Neutrophil (primary cell): ENCODE measurements at regions not wholly inside any gene's neighbourhood (a gene's known extent, or its start where the extent isn't known, plus 50 kb on each side); places are given as distances from the start of the nearest gene placed in this dataset.

Source experiments
- H3K27ac ChIP-seq: fragments of 200-600 bp; sonication (generic); 2 replicates; pipeline ENCODE4 v1.5.1; 2016; ENCODE audit warnings: mild to moderate bottlenecking, moderate library complexity
- H3K27me3 ChIP-seq: fragments of 200-600 bp; sonication (generic); 2 replicates; pipeline ENCODE4 v1.6.0; 2016; ENCODE audit warnings: mild to moderate bottlenecking
- H3K36me3 ChIP-seq: fragments of 200-600 bp; sonication (generic); 2 replicates; pipeline ENCODE4 v1.5.1; 2017
- H3K4me1 ChIP-seq, 2 experiments: fragments of 200-600 bp in 1 of 2; sonication (generic) in 1 of 2; 1 replicate in 1 of 2; 2 replicates in 1 of 2; pipeline versions ENCODE4 v1.5.1 to v1.6.1; 2013 to 2016; ENCODE audit warnings: low read depth in 1 of 2, low read length in 1 of 2, mild to moderate bottlenecking in 1 of 2, moderate library complexity in 1 of 2; ENCODE audit not compliant: control insufficient read depth in 1 of 2, insufficient read depth in 1 of 2
- H3K4me3 ChIP-seq, 2 experiments: fragments of 200-600 bp in 1 of 2; sonication (generic) in 1 of 2; 1 replicate in 1 of 2; 2 replicates in 1 of 2; pipeline ENCODE4 v1.5.1; 2013 to 2016; ENCODE audit warnings: low read depth in 1 of 2, low read length in 1 of 2, mild to moderate bottlenecking in 1 of 2, moderate library complexity in 1 of 2
- H3K9me3 ChIP-seq: fragments of 200-600 bp; sonication (generic); 2 replicates; pipeline ENCODE4 v1.5.1; 2016
- TF ChIP-seq, protein P1 (sequence below): fragments of 200-600 bp; sonication (generic); IDR thresholded peaks from 2 replicates; pipeline ENCODE4 v1.5.1; 2016; ENCODE audit warnings: antibody characterized with exemption

- H3K36me3 ChIP-seq: no peaks in the 10 kb centered on the region
- H3K27me3 ChIP-seq: no peaks in the 10 kb centered on the region
- no peaks in the 10 kb centered on the region for H3K4me1 ChIP-seq
- TF ChIP-seq, protein P1, sequence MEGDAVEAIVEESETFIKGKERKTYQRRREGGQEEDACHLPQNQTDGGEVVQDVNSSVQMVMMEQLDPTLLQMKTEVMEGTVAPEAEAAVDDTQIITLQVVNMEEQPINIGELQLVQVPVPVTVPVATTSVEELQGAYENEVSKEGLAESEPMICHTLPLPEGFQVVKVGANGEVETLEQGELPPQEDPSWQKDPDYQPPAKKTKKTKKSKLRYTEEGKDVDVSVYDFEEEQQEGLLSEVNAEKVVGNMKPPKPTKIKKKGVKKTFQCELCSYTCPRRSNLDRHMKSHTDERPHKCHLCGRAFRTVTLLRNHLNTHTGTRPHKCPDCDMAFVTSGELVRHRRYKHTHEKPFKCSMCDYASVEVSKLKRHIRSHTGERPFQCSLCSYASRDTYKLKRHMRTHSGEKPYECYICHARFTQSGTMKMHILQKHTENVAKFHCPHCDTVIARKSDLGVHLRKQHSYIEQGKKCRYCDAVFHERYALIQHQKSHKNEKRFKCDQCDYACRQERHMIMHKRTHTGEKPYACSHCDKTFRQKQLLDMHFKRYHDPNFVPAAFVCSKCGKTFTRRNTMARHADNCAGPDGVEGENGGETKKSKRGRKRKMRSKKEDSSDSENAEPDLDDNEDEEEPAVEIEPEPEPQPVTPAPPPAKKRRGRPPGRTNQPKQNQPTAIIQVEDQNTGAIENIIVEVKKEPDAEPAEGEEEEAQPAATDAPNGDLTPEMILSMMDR: no peak
- H3K4me3 ChIP-seq: no peak overlapping the region
- no peak overlapping the region for H3K27ac ChIP-seq
- no peaks in the 10 kb centered on the region for H3K9me3 ChIP-seq
These were observed 195.4 kb downstream of the KIF26A start for GRCh38 chr14:104333646-104334423.

DNA sequence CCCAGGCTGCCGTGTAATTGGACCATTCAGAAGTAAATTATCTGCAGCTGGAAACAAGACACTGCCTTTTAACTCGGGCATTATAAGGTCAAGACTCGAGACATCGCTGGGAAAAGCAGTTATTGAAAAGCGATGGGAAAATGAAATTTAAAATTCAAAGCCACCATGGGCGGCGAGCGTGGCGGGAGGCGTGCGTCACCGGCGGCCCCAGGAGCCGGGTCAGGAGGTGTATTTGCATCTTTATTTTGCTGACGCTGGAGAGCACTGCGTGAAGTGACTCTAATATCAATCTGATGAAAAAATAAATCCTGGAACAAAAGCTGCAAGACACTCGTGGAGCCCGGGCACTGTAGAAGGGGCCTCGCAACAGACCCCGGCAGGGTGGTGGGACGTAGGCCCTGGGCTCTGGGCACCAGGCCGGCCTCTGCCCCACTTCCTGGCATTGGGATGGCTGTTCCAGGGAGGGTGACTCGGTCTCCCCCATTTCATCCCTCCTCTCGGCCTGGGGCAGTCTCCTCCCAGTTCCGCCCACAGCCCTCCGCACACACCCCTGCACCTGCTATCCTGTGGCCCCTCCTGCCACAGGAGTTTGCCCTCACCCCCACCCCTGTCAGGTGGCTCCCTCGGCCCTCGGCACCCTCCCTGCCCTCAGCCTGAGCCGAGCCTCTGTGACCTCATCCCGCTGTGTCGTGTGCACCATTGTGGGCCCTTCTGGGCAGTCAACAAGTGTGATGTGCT lies 196.2 kb downstream of the KIF26A start:
- Histone ChIP-seq H3K27ac (no peak overlapping the region), H3K4me1 (no peaks in the 10 kb centered on the region), H3K9me3 (no peaks in the 10 kb centered on the region), H3K27me3 (no peaks in the 10 kb centered on the region), H3K4me3 (no peak overlapping the region), H3K36me3 (no peaks in the 10 kb centered on the region)
- TF ChIP-seq, protein P1: no peak

DNA sequence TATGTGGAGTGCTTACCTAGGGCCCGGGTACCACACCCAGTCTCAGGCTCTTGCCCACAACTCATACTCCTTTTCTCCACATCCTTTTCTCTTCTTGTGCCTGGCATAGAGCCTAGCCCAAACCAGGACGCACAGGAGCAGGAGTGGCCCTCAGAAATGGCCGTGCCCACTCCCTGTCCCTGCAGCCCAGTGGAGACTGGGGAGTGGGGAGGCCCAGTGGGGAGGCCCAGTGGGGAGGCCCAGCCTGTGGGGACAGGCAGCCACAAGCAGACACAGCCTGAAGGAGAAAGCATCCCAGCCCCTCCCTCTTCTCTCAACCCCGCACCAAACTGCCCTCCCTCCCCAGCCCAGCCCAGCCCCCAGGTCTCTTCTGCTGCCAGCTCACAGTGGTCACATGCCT lies 196.8 kb downstream of the KIF26A start:
- H3K27me3 ChIP-seq: no peaks in the 10 kb centered on the region
- H3K36me3 ChIP-seq: no peaks in the 10 kb centered on the region
- no peak overlapping the region for H3K4me3 ChIP-seq
- TF ChIP-seq, protein P1: no peak
- H3K4me1 ChIP-seq: no peaks in the 10 kb centered on the region
- no peaks in the 10 kb centered on the region for H3K9me3 ChIP-seq
- no peak overlapping the region for H3K27ac ChIP-seq

- H3K4me1 ChIP-seq: no peaks in the 10 kb centered on the region
- H3K36me3 ChIP-seq: no peaks in the 10 kb centered on the region
- no peaks in the 10 kb centered on the region for H3K9me3 ChIP-seq
- TF ChIP-seq, protein P1: no peak
- H3K27me3 ChIP-seq: no peaks in the 10 kb centered on the region
- no peak overlapping the region for H3K27ac ChIP-seq
- H3K4me3 ChIP-seq: no peak overlapping the region
These were observed 197.2 kb downstream of the KIF26A start for GRCh38 chr14:104335611-104336010.

- H3K36me3 ChIP-seq: no peaks in the 10 kb centered on the region
- TF ChIP-seq, protein P1: no peak
- H3K4me1 ChIP-seq: no peaks in the 10 kb centered on the region
These were observed 199.0 kb downstream of the KIF26A start for GRCh38 chr14:104337351-104337750.

More at GRCh38 chr14:104337351-104337750, 199.0 kb downstream of the KIF26A start:
- H3K27ac ChIP-seq: no peak overlapping the region
- H3K4me3 ChIP-seq: no peak overlapping the region
- H3K27me3 ChIP-seq: peaks cover 11% of the 10 kb centered on the region
- no peaks in the 10 kb centered on the region for H3K9me3 ChIP-seq
